A673 (cell line): ENCODE measurements at regions not wholly inside any gene's neighbourhood (a gene's known extent, or its start where the extent isn't known, plus 50 kb on each side); places are given as distances from the start of the nearest gene placed in this dataset.

Experiments used
- BruUV-seq: library from RNA; stranded (reverse); fragments of 400-500 nt; replicated peaks from 2 replicates; lab custom pipeline; 2021; lab: Mats Ljungman, UMichigan
- CTCF ChIA-PET: fragments of 300-600 bp; sonication (Branson Sonifier 250); formaldehyde crosslinking; loops from one replicate; lab custom pipeline; 2022; ENCODE audit warnings: antibody characterized with exemption; lab: Charles Lee
- POLR2A ChIA-PET: fragments of 300-600 bp; sonication (Branson Sonifier 250); formaldehyde crosslinking; loops from one replicate; lab custom pipeline; 2022; ENCODE audit warnings: antibody characterized with exemption; ENCODE audit not compliant: low non-redundant PET; lab: Charles Lee
- DNase-seq: peaks from one replicate; pipeline ENCODE4 v3.0.0-alpha.2; 2015; ENCODE audit warnings: low spot score
- H3K27ac ChIP-seq: fragments of 200-600 bp; sonication (generic); 2 replicates; pipeline ENCODE4 v1.5.1; 2016; ENCODE audit warnings: mixed run types, low read depth, mild to moderate bottlenecking, mixed read lengths, antibody characterized with exemption, low read length; ENCODE audit not compliant: poor library complexity, severe bottlenecking
- H3K27me3 ChIP-seq: fragments of 200-600 bp; sonication (generic); replicated peaks from 2 replicates; pipeline ENCODE4 v1.6.1; 2017; ENCODE audit warnings: mixed run types, low read depth, mild to moderate bottlenecking, mixed read lengths, antibody characterized with exemption, low read length; ENCODE audit not compliant: insufficient read depth, poor library complexity
- H3K36me3 ChIP-seq: fragments of 200-600 bp; sonication (generic); 2 replicates; pipeline ENCODE4 v1.6.1; 2016; ENCODE audit warnings: mixed run types, mild to moderate bottlenecking, mixed read lengths, antibody characterized with exemption, low read length; ENCODE audit not compliant: insufficient read depth, poor library complexity, severe bottlenecking
- H3K4me1 ChIP-seq: fragments of 200-600 bp; sonication (generic); 2 replicates; pipeline ENCODE4 v1.6.1; 2017; ENCODE audit warnings: mixed run types, mild to moderate bottlenecking, mixed read lengths, antibody characterized with exemption, low read length; ENCODE audit not compliant: insufficient read depth, poor library complexity, severe bottlenecking
- H3K4me3 ChIP-seq: fragments of 200-600 bp; sonication (generic); 2 replicates; pipeline ENCODE4 v1.5.1; 2016; ENCODE audit warnings: low read depth, mixed run types, mild to moderate bottlenecking, mixed read lengths, low read length; ENCODE audit not compliant: poor library complexity, severe bottlenecking
- H3K9me3 ChIP-seq: fragments of 200-600 bp; sonication (generic); 2 replicates; pipeline ENCODE4 v1.6.1; 2016; ENCODE audit warnings: mixed run types, low read depth, mild to moderate bottlenecking, mixed read lengths, antibody characterized with exemption, low read length; ENCODE audit not compliant: poor library complexity, severe bottlenecking
- EZH2 ChIP-seq: fragments of 200-600 bp; sonication (generic); IDR thresholded peaks from 2 replicates; pipeline ENCODE4 v1.6.1; 2017; ENCODE audit warnings: borderline replicate concordance, low read depth, mild to moderate bottlenecking, mixed read lengths, antibody characterized with exemption, low read length; ENCODE audit not compliant: poor library complexity, severe bottlenecking
- intact Hi-C: fragments of 100-400 bp; cut with micrococcal nuclease; formaldehyde crosslinking; loops from one replicate; pipeline ENCODE4 v1.10.0; 2022; ENCODE audit not compliant: unreplicated experiment
- TF ChIP-seq, protein P1 (sequence below): fragments of 300-800, 200-600 bp; sonication (generic); conservative IDR thresholded peaks from 2 replicates; pipeline ENCODE4 v1.5.1; 2017; ENCODE audit warnings: low read depth, mild to moderate bottlenecking, antibody characterized with exemption, low read length, moderate library complexity, mixed read lengths

DNA sequence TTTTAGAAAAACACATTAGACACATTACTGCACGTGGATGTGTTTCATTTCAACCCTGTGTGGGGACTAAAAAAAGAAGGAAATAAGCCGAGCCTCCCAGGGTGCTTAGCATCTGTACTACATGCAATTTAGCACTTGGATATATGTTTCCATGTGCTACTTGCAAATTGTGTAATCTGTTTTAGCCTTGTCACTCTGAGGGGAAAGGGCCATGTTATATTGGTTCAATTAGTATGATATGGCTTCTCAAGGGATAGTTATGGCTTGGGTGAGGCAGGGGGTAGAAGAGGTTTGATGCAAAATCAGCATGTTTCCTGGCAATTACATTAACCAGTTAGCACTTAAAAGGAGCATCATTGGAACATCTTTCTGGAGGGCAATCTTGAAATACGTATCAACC is 353.5 kb upstream of the GOT2 start:
- Histone ChIP-seq H3K9me3 (no peaks in the 10 kb centered on the region), H3K4me3 (no peak overlapping the region), H3K27ac (no peak overlapping the region), H3K36me3 (no peaks in the 10 kb centered on the region), H3K27me3 (peaks cover 18% of the 10 kb centered on the region), H3K4me1 (no peaks in the 10 kb centered on the region)
- POLR2A ChIA-PET, result no interaction called here
- intact Hi-C loops, result no loop called here
- BruUV-seq, result no TSS peak
- CTCF ChIA-PET, result no interaction called here
- no peak for DNase-seq
- no peak for TF ChIP-seq EZH2
- TF ChIP-seq, protein P1, sequence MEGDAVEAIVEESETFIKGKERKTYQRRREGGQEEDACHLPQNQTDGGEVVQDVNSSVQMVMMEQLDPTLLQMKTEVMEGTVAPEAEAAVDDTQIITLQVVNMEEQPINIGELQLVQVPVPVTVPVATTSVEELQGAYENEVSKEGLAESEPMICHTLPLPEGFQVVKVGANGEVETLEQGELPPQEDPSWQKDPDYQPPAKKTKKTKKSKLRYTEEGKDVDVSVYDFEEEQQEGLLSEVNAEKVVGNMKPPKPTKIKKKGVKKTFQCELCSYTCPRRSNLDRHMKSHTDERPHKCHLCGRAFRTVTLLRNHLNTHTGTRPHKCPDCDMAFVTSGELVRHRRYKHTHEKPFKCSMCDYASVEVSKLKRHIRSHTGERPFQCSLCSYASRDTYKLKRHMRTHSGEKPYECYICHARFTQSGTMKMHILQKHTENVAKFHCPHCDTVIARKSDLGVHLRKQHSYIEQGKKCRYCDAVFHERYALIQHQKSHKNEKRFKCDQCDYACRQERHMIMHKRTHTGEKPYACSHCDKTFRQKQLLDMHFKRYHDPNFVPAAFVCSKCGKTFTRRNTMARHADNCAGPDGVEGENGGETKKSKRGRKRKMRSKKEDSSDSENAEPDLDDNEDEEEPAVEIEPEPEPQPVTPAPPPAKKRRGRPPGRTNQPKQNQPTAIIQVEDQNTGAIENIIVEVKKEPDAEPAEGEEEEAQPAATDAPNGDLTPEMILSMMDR, result no peak

DNA sequence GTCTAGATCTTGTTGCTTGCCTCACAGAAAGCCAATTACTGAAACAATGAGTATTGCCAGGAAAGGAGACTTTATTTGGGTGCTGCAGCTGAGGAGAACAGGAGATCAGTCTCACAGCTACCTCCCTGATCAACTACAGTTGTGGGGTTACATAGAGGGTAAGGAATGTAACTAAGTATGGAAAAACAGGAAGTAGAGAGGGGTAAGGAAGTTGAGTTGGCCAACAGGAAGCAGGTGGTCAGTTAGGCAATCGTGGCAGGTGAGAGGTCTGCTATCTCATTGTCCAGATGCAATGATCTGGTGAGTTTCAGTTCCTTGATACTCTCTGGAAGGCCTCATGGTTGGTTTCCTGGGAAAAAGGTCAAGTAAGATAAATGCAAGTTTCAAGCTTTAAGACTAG is 333.1 kb upstream of the GOT2 start:
- no TSS peak for BruUV-seq
- Histone ChIP-seq H3K9me3 (no peaks in the 10 kb centered on the region), H3K27ac (no peak overlapping the region), H3K36me3 (no peaks in the 10 kb centered on the region), H3K27me3 (peaks cover 3% of the 10 kb centered on the region), H3K4me3 (no peak overlapping the region), H3K4me1 (no peaks in the 10 kb centered on the region)
- POLR2A ChIA-PET, result no interaction called here
- intact Hi-C loops, result no loop called here
- TF ChIP-seq, protein P1, result no peak
- TF ChIP-seq EZH2, result no peak
- CTCF ChIA-PET, result no interaction called here
- DNase-seq, result no peak

DNA sequence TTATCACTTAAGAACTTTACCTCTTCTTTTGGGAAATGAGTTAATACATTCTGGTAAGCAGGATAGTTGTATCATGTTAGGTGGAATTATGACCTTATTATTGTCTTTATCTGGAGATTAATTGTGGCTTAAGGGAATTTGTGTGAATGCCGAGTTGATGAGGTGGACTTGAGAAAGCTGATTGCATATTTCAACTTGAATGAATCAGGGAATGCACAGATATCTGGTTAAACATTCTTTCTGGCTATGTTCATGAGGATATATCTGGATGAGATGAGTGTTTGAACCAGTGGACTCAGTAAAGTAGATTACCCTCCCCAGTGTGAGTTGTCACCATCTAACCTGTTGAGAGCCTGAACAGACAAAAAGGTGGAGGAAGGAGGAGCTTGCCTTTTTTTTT is 326.1 kb upstream of the GOT2 start:
- BruUV-seq, result no TSS peak
- TF ChIP-seq, protein P1, result no peak
- TF ChIP-seq EZH2, result no peak
- Histone ChIP-seq H3K4me1 (no peaks in the 10 kb centered on the region), H3K36me3 (no peaks in the 10 kb centered on the region), H3K9me3 (no peaks in the 10 kb centered on the region), H3K27me3 (peaks cover 3% of the 10 kb centered on the region), H3K27ac (no peak overlapping the region), H3K4me3 (no peak overlapping the region)
- ChIA-PET CTCF (no interaction called here), POLR2A (no interaction called here)
- intact Hi-C loops, result no loop called here
- no peak for DNase-seq
